Activated naive CD4-positive, alpha-beta T cell treated with anti-CD3 and anti-CD28 coated beads, Interleukin-2, amount 50 U/mL, for 24 hours (primary cell): ENCODE measurements at regions not wholly inside any gene's neighbourhood (a gene's known extent, or its start where the extent isn't known, plus 50 kb on each side); places are given as distances from the start of the nearest gene placed in this dataset.

Experiments
- H3K27ac Mint-ChIP-seq: one replicate; pipeline ENCODE4 v1.8.0; 2021; ENCODE audit warnings: mild to moderate bottlenecking, mixed read lengths
- H3K27me3 Mint-ChIP-seq: one replicate; pipeline ENCODE4 v1.8.0; 2021; ENCODE audit warnings: mixed read lengths
- H3K36me3 Mint-ChIP-seq: one replicate; pipeline ENCODE4 v1.8.0; 2021; ENCODE audit warnings: mixed read lengths
- H3K4me1 Mint-ChIP-seq: one replicate; pipeline ENCODE4 v1.8.0; 2021; ENCODE audit warnings: mixed read lengths
- H3K4me3 Mint-ChIP-seq: one replicate; pipeline ENCODE4 v1.8.0; 2021; ENCODE audit warnings: mild to moderate bottlenecking, mixed read lengths
- H3K9me3 Mint-ChIP-seq: one replicate; pipeline ENCODE4 v1.8.0; 2021; ENCODE audit warnings: mixed read lengths

DNA sequence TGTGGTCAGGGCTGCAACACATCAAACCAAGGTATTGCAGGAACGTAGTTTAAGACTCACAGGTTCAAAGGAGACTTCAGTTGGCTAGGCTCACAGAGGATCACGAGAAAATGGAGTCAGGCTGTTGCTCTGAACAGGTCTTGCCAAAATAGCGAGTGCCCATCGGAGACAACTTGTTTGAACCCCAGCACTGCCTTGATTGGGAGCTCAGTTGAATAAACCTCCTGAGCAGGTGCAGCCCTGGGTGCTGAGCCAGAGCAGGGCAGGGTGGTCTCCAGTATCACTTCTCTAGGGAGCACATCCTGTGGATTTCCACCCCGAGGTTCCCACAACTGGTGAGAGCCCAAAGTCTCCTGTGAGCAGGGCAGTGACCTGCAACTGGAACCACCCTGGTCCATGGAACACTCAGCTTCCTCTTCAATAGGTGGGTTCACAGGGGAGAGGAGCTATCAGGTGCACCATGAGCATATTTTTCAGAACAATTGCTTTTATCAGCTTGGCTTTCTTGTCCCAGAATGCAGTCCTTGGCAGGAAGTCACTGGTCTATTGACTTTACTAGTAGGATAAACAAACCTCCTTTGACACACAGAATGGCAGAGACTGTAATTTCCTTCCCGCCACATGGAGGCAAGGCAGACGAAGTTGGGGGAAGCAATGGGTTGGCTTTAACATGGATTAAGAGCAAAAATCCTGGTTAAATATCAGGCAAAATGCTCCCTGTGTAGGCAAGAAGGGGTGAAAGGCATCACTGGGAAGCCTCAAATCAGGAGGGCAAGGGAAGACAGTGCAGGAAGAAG, 267.7 kb upstream of the FOXQ1 start:
- no peak overlapping the region for H3K4me3 Mint-ChIP-seq
- H3K27me3 Mint-ChIP-seq: peaks cover 34% of the 10 kb centered on the region
- H3K4me1 Mint-ChIP-seq: no peaks in the 10 kb centered on the region
- no peaks in the 10 kb centered on the region for H3K9me3 Mint-ChIP-seq
- H3K27ac Mint-ChIP-seq: no peak overlapping the region
- no peaks in the 10 kb centered on the region for H3K36me3 Mint-ChIP-seq

DNA sequence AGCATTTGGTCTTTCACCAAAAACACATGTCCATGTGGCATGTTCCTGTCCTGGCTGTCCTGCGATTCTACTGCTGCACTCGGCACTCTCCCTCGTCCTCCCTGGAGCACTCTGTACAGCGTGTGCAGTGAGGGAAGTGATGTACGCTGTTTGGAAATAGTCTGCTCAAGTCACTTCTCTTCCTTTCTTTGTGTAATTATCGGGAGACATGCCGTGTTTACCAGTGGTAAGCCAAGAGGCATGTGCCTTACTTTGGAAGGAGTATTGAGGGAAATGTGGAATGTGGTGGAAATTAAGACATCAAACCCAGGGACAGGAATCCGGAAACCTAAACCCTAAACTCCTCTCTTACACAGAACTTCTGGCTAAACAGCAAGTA, 268.5 kb upstream of the FOXQ1 start:
- Mint-ChIP-seq H3K4me1 (no peaks in the 10 kb centered on the region), H3K9me3 (no peaks in the 10 kb centered on the region), H3K27ac (no peak overlapping the region), H3K36me3 (no peaks in the 10 kb centered on the region), H3K27me3 (peaks cover 34% of the 10 kb centered on the region), H3K4me3 (no peak overlapping the region)

DNA sequence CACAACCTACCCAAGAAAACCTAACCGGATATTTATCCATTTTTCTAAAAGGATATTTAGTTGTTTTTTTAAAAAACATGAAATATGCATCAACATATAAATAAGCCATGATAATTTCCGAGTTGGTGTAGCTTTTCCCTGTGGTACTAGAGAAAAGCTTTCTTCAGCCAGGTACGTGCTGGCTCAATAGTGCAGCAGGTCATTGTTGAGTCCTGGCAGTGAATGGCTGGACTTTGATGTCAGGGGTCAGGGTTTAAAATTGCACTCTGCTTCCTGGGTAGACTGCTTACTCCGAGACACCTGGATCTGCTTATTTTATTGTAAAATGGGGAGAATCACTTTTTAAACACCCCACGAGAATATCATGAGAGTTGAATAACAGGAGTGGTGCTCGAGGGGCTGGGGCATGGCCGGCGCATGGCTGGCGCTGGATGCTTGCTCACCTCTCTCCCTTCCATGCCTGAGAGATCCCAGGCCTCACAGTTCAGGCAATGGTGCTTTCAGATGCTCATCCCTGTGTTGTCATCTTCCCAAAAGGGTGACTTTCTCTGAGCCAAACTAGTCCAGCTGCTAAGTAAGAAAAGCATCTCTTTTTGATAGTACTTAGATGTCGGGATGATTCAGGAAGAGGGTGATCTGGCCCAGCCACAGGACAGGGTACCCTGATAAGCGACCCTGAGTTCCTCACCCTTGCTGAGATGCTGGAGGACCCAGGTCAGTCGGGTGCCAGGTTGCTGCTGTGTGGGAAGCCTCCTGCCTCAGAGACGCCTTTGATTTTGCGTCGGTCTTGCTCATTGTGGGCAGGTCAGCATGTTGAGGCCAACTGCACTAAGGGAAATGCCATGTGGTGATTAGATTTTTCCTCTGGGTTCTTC, 269.1 kb upstream of the FOXQ1 start:
- Mint-ChIP-seq H3K9me3 (no peaks in the 10 kb centered on the region), H3K4me1 (no peaks in the 10 kb centered on the region), H3K27me3 (peaks cover 30% of the 10 kb centered on the region), H3K4me3 (no peak overlapping the region), H3K27ac (no peak overlapping the region), H3K36me3 (no peaks in the 10 kb centered on the region)

DNA sequence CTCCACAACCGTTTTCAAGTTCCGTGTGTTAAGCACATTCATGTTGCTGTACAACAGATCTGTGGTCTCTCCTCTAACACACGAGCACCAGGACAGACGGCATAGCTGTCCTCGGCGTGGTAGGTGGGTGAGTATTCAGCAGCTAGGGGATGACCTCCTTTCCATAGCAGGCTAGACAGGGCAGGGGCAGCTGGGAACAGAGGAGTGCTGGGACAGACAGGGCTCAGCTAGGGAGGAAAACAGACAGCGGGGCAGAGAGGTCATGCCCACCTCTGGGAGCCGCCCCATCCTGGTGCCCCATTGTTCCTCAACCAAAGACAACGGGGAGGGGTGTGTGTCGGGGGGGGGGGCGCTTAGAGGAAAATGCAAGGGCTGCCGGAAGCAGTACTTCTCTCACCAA, 271.5 kb upstream of the FOXQ1 start:
- Mint-ChIP-seq H3K9me3 (no peaks in the 10 kb centered on the region), H3K27ac (no peak overlapping the region), H3K27me3 (peaks cover 27% of the 10 kb centered on the region), H3K36me3 (no peaks in the 10 kb centered on the region), H3K4me3 (no peak overlapping the region), H3K4me1 (no peaks in the 10 kb centered on the region)

DNA sequence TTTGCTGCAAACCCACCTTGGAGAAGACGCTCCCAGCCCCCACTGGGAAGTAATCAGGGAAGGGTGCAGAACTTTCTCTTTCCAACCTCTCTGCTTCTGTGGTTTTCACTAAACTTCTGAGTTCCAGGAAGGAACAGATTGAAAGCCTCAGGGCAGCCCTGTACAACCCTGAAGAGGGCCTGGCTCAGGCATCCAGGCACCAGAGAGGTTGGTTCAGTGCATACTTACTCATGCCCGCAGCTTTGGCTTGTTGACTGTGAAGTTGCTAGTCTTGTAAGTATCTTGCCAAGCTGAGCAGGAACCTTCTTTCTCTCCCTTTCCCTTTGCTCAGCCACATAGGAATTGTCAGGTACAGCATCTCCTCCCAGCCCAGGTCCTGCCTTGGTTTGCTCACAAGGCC, 272.2 kb upstream of the FOXQ1 start:
- no peaks in the 10 kb centered on the region for H3K4me1 Mint-ChIP-seq
- H3K27me3 Mint-ChIP-seq: peaks cover 24% of the 10 kb centered on the region
- H3K27ac Mint-ChIP-seq: no peak overlapping the region
- H3K36me3 Mint-ChIP-seq: no peaks in the 10 kb centered on the region
- no peaks in the 10 kb centered on the region for H3K9me3 Mint-ChIP-seq
- no peak overlapping the region for H3K4me3 Mint-ChIP-seq

DNA sequence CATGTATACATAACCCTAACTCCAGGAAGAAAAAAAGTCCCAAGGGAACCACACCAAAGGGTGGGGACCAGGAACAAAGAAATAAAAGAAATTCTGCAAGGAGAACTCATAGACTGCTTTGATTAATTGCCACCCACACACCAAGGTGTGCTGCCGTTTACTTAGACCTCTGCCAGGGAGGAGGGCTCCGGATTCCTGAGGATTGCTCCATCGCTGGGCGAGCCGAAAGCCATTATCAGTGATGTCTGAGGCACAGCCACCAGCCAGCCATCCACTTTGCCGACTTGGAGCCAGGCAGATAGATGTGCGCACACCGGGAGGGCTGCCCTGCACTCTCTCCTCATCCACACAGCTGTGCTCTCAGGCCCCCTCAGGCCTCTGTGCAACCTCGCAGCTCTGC, 272.7 kb upstream of the FOXQ1 start:
- Mint-ChIP-seq H3K27ac (no peak overlapping the region), H3K9me3 (no peaks in the 10 kb centered on the region), H3K4me3 (no peak overlapping the region), H3K36me3 (no peaks in the 10 kb centered on the region), H3K4me1 (no peaks in the 10 kb centered on the region), H3K27me3 (peaks cover 23% of the 10 kb centered on the region)

DNA sequence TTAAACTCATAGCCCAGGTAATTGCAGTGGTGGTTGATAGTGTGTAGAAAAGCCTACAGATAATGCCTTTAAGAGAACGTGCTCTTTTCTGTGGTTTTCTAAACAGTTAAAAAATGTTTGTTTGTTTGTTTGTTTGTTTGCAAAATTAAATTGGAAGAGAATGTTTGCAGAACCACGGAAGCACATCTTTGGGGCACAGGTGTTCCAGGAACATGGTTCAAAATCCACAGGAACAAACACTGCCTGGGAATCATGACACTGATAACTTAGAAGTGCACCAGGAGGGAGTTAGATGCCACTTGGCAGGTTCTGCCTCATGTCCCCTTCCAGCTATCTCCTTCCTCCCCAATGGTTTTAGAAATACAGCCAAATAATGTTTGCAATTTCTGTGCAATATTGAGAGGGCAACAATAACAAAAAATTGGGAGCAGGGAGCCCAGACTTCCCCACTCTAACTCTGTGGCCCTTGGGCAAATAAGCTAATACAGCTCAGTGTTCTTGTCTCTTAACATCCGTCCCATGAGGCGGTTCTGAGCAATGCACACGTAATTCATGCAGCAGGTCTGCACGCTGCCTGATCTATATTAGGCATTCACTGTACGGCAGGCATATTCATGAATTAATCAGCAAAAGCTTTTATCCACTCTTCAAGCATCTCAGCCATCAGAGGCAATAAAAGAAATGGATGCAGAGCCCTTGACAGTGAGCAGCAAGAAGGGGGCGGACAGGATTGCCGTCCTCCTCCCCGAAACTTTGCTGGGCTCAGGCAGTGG, 274.3 kb upstream of the FOXQ1 start:
- Mint-ChIP-seq H3K27ac (no peak overlapping the region), H3K4me1 (no peaks in the 10 kb centered on the region), H3K36me3 (no peaks in the 10 kb centered on the region), H3K4me3 (no peak overlapping the region), H3K27me3 (peaks cover 21% of the 10 kb centered on the region), H3K9me3 (no peaks in the 10 kb centered on the region)

DNA sequence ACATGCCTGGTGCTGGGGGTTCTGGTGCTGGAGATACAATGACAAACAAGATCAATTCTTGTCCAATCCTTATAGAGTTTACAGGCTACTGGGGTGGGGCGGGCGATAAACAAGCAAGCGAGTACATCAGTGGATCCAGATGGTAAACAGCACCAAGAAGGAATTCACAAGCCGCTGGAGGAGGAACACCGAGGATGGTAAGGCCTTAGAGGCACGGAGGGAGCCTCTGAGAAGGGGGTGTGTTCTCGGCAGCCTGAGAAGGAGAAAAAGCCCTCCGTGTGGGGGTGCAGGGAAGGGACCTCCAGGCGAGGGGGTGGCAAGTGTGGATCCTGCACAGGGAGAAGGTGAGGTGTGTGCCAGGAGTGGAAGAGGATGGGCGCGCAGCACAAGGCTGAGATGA, 276.5 kb upstream of the FOXQ1 start:
- Mint-ChIP-seq H3K27ac (no peak overlapping the region), H3K27me3 (peaks cover 14% of the 10 kb centered on the region), H3K36me3 (no peaks in the 10 kb centered on the region), H3K9me3 (no peaks in the 10 kb centered on the region), H3K4me1 (no peaks in the 10 kb centered on the region), H3K4me3 (no peak overlapping the region)

DNA sequence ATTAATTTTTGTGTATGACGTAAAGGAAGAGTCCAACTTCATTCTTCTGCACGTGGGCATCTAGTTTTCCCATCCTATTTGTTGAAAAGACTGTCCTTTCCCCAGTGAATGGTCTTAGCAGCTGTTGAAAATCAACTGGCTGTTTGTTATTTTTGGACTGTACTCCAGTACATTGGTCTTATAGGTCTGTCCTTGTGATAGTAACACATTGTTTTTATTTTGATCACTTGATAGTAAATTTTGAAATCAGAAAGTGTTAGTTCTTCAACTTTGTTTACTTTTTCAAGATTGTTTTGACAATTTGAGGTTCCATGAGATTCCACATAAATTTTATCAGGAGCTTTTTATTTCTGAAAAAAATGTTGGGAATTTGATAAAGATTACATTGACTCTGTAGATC, 280.2 kb upstream of the FOXQ1 start:
- H3K36me3 Mint-ChIP-seq: no peaks in the 10 kb centered on the region
- no peak overlapping the region for H3K4me3 Mint-ChIP-seq
- H3K27me3 Mint-ChIP-seq: peaks cover 9% of the 10 kb centered on the region
- H3K4me1 Mint-ChIP-seq: no peaks in the 10 kb centered on the region
- H3K27ac Mint-ChIP-seq: no peak overlapping the region
- no peaks in the 10 kb centered on the region for H3K9me3 Mint-ChIP-seq

DNA sequence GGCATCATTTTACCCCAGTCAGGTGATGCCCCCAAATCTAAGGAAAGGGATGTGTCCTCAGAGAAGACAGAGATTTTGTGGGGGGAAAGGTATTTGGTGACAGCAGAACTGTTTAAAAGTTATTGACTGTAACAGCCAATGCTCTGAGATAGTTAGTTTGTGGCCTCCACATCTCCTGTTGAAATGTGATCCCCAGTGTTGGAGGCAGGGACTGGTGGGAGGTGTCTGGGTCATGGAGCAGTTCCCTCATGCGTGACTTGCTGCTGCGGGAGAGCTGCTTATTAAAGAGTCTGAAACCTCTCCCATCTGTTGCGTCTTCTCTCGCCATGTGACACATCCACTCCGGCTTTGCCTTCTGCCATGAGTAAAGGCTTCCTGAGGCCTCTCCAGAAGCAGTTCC, 282.8 kb upstream of the FOXQ1 start:
- no peaks in the 10 kb centered on the region for H3K36me3 Mint-ChIP-seq
- H3K9me3 Mint-ChIP-seq: no peaks in the 10 kb centered on the region
- peaks cover 12% of the 10 kb centered on the region for H3K27me3 Mint-ChIP-seq
- H3K4me3 Mint-ChIP-seq: no peak overlapping the region
- no peaks in the 10 kb centered on the region for H3K4me1 Mint-ChIP-seq
- H3K27ac Mint-ChIP-seq: no peak overlapping the region

DNA sequence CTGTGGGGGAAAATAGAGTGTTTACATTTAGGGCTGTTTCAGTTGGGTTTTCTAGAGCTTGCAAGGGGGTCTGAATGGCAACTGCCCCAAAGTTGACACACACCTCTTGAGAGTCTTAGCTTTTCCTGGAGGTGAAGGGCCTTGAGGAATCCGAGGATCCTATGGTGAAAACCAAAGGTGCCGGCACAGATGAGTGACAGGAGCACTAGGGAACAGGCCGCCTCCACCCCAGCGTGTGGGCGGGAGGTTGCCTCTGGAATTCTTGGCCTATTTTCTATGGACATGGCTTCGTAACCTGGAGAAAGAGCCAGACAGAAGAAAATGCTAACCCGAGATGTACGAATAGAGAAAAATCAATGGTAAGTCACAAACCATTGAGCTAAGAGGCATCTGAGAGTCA, 283.2 kb upstream of the FOXQ1 start:
- no peaks in the 10 kb centered on the region for H3K36me3 Mint-ChIP-seq
- no peak overlapping the region for H3K4me3 Mint-ChIP-seq
- H3K9me3 Mint-ChIP-seq: no peaks in the 10 kb centered on the region
- no peak overlapping the region for H3K27ac Mint-ChIP-seq
- H3K4me1 Mint-ChIP-seq: no peaks in the 10 kb centered on the region
- H3K27me3 Mint-ChIP-seq: peaks cover 10% of the 10 kb centered on the region

DNA sequence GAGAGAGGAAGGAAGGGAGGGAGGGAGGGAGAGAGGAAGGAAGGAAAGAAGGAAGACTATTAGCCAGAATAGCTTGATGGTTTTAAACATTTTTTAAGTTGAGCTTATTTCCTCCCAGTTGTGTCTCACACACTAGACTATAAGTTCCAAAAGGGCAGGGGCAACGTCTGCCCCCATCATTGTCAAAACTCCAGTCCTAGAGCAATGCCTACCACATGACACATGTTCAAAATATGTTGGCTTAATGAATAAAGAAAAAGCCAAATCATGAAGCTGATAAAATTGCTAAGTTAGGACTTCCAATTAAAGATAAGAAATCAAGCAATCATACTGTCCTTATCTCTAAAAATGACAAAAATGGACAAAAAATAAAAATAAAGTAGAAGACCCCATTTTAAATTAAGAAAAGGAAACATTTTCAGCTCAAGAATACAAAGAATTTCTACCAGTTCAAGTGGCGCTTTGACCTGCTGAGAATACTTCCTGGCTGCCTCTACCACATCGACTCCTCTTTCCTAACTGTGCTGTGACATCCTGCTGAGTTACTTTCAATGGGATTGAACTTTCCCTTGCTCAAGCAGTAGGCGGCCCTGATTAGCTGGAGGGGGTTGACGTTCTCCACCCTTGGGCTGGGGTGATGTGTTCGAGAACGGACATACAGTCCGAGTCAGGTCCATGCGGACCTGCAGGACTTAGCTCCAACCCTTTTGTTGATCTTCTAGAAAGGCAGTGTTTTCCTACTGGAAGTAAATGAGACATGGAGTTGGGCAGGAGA, 283.9 kb upstream of the FOXQ1 start:
- Mint-ChIP-seq H3K27me3 (peaks cover 8% of the 10 kb centered on the region), H3K27ac (no peak overlapping the region), H3K4me1 (no peaks in the 10 kb centered on the region), H3K4me3 (no peak overlapping the region), H3K9me3 (no peaks in the 10 kb centered on the region), H3K36me3 (no peaks in the 10 kb centered on the region)

DNA sequence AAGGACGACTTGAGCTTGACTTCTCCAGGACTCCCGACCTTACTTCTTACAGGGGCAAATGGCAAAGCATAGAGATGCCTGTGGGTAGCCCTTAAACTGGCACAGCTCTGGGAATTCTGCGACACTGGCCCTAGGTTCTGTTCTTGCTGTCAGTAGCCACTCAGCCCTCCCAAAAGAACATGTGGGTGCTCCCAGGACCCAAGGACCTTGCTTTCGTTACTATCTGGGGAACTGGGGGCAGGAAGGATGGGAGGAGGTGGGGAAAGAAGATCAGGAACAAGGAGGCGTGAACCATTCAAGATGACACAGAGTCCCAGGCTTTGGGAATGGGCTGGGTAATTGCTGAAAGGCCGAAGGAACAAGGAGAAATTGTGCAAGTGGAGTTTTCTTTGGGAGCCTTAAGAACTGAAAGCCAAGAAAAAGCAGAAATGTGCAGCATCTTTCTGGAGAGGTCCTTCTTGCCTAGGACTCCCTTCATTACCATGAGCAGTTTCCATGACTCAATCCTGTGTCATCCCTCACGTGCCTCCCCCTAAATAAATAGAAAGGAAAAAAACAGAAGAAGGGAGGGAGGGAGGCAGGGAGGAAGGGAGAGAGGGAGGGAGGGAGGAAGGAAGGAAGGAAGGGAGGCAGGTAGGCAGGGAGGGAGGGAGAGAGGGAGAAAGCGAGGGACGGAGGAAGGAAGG, 284.6 kb upstream of the FOXQ1 start:
- Mint-ChIP-seq H3K27me3 (peaks cover 8% of the 10 kb centered on the region), H3K4me1 (no peaks in the 10 kb centered on the region), H3K9me3 (no peaks in the 10 kb centered on the region)

DNA sequence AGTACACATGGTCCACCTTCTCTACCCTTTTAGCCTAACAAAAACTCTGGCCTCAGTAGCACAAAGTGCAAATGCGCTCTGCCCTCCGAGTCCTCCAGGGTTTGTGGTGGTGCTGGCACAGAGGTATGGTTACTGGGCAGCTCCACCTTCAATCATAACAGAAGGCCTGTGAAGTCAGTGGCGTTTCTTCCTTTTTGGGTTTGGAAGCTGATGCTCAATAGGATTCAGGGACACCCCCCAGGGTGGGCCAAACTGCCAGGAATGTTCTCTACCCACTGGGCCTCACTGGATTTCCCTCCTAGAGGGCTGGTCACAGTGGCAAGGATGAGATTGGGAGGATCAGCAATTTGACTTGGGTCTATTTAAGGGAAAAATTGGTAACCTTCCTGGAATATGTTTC, 286.1 kb upstream of the FOXQ1 start:
- Mint-ChIP-seq H3K4me3 (no peak overlapping the region), H3K27me3 (peaks cover 9% of the 10 kb centered on the region), H3K36me3 (no peaks in the 10 kb centered on the region)

More for the DNA sequence above, 284.6 kb upstream of the FOXQ1 start:
- Mint-ChIP-seq H3K4me3 (no peak overlapping the region), H3K36me3 (no peaks in the 10 kb centered on the region), H3K27ac (no peak overlapping the region)

DNA sequence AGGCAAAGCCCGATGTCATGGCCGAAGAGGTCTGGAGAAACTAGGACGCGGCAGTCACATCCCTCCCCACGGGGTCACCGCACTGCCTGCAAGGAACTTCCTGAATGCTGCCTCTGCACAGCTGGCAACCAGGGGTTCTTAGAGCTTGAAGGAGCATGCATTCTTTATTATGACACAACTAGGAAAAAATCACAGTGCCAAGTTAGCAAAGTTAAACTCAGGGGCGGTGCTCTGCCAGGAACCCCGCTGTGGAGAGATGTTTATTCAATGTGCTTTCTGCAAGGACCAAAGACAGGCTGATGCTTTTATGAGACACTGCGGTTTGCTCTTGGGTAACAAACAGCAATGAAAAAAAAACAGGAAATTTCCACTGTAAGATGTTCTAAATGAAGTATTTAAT, 287.3 kb upstream of the FOXQ1 start:
- Mint-ChIP-seq H3K4me3 (no peak overlapping the region), H3K9me3 (no peaks in the 10 kb centered on the region), H3K27me3 (peaks cover 12% of the 10 kb centered on the region), H3K4me1 (no peaks in the 10 kb centered on the region), H3K36me3 (no peaks in the 10 kb centered on the region), H3K27ac (no peak overlapping the region)

More for the DNA sequence above, 286.1 kb upstream of the FOXQ1 start:
- no peaks in the 10 kb centered on the region for H3K4me1 Mint-ChIP-seq
- no peaks in the 10 kb centered on the region for H3K9me3 Mint-ChIP-seq
- no peak overlapping the region for H3K27ac Mint-ChIP-seq
